ENCODE measurements at regions not wholly inside any gene's neighbourhood (a gene's known extent, or its start where the extent isn't known, plus 50 kb on each side); places are given as distances from the start of the nearest gene placed in this dataset.

DNA sequence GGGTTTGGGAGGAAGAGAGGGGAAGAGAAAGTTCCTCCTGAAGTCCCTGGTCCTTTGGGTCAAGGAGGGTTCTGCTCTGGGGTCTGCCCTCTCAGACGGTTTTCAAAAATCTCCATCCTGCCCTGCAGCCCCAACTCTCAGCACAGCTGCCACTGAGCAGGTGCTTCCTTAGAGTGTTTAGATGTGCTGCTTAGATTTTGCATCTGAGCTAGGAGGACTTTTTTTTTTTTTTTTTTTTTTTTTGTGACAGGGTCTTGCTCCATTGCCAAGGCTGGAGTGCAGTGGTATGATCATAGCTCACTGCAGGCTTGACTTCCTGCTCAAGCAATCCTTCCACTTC lies 324.9 kb upstream of the POU3F1 start:
- TF ChIP-seq POLR2A (IDR thresholded peaks at IDR 0.05) (no peak), CTCF (IDR thresholded peaks at IDR 0.05) (no peak)
